ENCODE measurements at regions not wholly inside any gene's neighbourhood (a gene's known extent, or its start where the extent isn't known, plus 50 kb on each side); places are given as distances from the start of the nearest gene placed in this dataset.

DNA sequence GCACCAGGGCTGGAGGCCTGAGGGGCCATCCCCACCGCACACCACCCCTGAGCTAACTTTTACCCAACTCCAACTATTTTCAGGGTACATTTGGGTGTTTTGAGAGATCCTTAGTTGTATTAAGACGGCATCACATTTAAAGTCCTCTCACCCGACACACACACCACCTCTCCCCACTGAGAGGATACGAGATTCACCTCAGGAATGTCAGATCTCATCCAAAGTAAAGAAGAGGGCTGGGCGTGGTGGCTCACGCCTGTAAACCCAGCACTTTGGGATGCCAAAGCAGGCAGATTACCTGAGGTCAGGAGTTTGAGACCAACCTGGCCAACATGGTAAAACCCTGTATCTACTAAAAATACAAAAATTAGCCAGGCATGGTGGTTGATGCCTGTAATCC is 88.4 kb downstream of the RBFOX3 start:
- no peak for DNase-seq (ENCODE audit: low read depth in 2 of 3, low spot score in 1 of 3)

- DNase-seq (ENCODE audit: low read depth in 2 of 3, low spot score in 1 of 3), result no peak
Measured at GRCh38 chr17:79521225-79521624, 89.6 kb downstream of the RBFOX3 start.

DNA sequence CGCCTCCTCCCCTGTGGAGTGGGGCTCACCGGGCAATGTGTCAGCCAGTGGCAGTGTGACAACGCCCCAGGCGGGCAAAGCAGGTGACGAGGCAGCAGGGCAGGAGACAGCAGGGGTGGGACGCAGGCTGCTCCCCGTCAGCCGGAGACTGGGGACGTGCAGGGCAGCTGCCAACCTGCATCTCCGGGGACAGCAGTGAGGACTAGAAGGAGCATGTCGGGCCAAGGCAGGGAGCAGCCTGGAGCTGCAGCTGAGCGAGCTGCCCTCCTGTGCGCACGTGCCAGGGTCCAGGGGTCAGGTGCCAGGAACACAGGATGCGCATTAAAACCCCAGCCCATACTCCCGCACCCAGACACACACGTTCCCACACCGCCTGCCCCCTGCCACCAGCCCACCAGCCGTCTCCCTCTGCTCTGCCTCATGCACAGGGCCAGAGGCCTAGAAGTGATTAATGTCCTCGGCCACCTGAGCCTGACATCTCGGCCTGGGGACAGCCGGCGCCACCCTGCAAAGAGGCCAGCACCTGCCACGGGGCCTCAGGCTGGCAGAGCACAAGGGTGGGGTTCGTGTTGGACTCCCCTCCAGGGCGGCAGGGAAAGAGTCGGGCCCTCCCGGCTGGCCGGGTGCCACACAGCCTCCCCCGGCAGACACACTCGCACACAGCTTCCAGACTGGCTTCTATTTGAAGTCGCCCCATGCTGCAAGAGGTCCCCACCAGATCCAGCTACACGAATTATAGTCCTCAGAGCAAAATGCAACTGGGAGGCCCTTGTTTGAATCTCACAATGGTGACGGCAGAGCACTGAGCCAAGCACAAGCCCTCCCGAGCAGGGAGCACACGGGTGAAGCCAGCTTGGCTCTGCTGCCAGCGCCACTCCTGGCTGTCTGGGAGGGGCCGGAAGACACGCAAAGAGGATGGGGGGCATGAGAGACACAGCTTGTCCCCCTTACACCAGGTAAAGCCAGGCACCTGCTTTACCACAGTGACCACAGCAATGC is 90.4 kb downstream of the RBFOX3 start:
- no peak for DNase-seq (ENCODE audit: low read depth in 2 of 3, low spot score in 1 of 3)

GRCh38 chr17:79519601-79520000 is 91.2 kb downstream of the RBFOX3 start:
- no peak for DNase-seq (ENCODE audit: low read depth in 2 of 3, low spot score in 1 of 3)

DNA sequence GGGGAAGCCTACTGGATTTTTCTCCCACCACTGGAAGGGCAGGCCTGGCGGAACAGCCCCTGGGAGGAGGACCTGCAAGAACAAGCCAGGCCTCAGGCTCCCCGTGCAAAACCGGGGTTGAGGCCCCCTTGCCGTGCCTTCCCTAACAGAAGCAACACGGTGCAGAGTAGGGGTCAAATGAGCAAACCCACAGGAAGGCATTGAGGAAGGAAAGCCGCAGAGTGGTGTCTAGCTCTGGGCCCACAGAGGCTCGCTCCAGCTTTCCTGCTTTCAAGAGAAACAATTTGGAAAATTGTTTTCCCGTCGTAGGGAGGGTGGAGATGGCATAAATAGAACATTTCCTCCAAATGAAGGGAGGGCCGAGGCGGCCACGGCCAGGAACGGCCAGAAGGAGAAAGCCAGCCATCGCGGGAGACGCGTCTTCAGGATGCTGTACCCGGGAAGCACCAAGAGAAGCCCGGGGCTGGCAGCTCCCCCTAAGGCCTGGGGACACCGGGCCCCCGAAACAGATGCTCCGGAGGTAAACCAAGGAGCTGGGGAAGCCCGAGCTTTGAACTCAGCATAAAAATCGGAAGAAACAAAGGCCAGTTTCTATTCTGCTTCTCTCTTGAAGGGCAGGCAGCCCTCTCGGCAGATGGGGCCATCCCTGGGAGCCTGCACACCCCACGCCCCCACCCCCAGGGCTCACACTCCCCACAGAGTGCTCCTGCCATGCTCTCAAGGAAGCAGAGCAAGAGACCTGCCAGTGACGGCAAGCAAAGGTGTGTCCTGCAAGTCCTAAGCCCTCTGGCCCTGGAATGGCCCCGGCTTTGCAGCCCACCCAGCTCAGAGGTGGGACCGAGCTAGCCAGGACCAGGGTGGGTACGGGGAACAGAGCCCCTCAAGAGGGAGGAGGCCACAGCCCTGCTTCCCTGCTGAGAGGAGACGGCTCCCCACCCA is 92.0 kb downstream of the RBFOX3 start:
- DNase-seq (ENCODE audit: low read depth in 2 of 3, low spot score in 1 of 3), result no peak

DNA sequence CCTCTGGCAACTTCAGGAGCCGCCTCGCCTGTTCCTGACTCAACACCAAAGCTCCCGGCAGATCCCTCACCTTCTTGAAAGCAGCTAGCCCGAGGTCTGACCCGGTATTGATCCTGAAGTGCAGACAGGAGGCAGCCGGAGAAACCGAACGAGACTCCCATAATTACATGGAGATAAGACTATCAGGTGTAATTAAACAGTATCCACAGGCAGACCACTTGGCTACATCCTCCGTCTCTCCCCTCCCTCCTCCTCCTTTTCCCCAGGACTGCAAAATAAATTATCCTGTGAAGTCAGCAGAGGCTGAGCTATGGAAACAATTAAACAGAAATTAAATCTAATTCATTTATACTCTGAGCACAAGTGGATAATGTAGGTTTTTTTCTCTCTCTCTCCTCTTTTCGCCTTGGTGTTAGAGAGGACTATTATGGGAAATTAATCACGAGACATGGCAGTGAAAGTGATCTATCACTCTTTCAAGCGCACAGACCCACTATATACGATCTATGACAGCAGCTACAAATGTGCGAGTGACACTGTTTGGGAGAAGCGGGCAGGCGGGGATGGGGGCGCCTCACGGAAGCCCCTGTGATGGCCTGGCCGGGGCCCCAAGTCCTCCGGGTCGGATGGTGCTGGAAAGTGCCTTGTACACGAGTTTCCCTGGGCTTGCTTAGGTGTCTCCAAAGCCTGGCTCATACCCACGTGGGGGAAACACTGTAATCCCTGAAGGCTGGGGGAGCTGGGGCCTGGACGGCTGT is 92.8 kb downstream of the RBFOX3 start:
- no peak for DNase-seq (ENCODE audit: low read depth in 2 of 3, low spot score in 1 of 3)

DNA sequence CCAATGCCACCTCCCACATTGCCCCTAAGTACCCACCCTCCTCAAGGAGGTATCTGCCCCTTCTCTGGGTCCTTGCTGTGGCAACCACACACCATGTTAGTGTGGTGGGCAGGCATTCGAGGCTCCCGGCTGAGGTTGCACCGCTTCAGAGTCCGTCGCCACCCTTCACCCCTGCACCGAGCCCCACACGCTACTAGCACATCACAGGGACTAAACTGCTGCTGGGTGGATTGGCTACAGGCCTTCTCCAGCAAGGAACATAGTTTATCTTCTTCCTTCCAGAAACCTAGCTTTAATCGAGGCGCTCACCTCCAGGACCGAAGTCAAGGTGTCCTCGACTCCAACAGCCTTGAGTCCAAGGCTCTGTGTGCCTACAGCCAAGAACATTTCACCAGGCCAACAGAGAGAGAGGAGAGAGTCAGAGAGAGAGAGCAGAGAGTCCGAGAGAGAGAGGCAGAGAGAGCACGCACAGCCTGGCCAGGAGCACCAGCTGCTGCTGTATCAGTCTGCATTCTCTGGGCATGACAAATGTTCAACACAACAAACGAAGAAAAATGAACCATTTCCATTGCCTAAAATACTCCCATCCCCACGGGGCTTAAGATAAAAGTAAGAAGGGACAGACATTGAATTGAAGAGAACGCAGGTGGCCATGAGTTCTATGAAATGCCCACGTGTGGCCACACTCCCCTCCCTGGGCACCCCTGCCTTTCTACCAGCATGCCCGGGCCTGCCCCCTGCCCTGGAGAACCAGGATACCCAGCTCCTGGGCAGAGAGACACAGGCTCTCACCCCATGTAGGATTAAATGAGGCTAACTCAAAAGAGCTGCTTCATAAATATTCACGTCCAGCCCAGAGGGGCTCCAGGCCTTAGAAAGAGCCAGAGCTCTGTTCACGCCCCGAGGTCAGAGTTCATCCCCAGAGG is 94.9 kb downstream of the RBFOX3 start:
- no peak for DNase-seq (ENCODE audit: low read depth in 2 of 3, low spot score in 1 of 3)

- no peak for DNase-seq (ENCODE audit: low read depth in 2 of 3, low spot score in 1 of 3)
Measured at GRCh38 chr17:79515110-79515509, 95.7 kb downstream of the RBFOX3 start.

GRCh38 chr17:79513820-79514535 is 96.9 kb downstream of the RBFOX3 start:
- DNase-seq (ENCODE audit: low read depth in 2 of 3, low spot score in 1 of 3), result no peak

- no peak for DNase-seq (ENCODE audit: low read depth in 2 of 3, low spot score in 1 of 3)
Measured at GRCh38 chr17:79513206-79513605, 97.6 kb downstream of the RBFOX3 start.

- no peak for DNase-seq (ENCODE audit: low read depth in 2 of 3, low spot score in 1 of 3)
Measured at GRCh38 chr17:79511471-79511870, 99.4 kb downstream of the RBFOX3 start.

GRCh38 chr17:79510071-79510470 is 100.8 kb downstream of the RBFOX3 start:
- DNase-seq (ENCODE audit: low read depth in 2 of 3, low spot score in 1 of 3), result no peak

- DNase-seq (ENCODE audit: low read depth in 2 of 3, low spot score in 1 of 3), result no peak
Measured at GRCh38 chr17:79509490-79509889, 101.4 kb downstream of the RBFOX3 start.

DNA sequence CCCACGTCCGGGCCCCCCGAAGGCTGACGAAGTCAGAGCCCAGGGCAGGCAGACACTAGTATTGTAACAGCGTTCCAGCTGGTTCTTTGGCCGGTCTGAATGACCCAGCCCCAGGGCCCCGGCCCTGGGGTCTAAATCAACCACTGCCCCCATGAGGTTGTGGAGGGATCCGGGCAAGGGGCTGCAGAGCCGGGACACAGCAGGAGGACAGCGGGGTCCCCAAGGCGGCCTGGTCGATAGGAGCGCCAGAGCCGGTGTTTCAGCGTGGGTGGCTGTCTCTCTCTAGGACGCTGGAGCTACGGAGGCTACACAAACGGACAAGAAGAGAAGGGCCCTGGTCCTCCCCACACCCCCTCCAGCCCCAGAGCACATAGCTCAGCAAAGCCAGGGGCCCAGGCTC is 101.8 kb downstream of the RBFOX3 start:
- DNase-seq (ENCODE audit: low read depth in 2 of 3, low spot score in 1 of 3), result no peak

DNA sequence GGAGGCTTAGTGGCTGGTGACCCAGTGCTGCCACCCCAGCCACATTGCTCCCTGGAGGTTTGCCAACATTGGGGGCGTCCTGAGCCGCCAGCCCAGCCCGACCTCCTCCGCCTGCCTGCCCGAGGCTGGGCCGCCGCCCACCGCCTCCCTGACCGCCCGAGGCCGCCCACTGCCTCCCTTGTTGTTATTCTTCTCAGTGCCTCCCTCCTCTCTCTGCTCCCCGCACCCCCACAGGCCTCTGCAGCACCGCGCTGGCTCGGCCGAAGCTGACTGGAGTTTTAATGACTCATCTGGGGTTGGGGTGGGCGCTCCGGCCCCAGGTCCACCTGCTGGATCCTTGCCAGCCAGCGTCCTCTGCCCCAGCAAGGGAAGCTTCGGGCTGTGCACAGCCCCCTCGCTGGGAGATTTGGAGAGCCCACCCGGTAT is 102.5 kb downstream of the RBFOX3 start:
- no peak for DNase-seq (ENCODE audit: low read depth in 2 of 3, low spot score in 1 of 3)

GRCh38 chr17:79506955-79507354 is 103.9 kb downstream of the RBFOX3 start:
- DNase-seq (ENCODE audit: low read depth in 2 of 3, low spot score in 1 of 3), result no peak

DNA sequence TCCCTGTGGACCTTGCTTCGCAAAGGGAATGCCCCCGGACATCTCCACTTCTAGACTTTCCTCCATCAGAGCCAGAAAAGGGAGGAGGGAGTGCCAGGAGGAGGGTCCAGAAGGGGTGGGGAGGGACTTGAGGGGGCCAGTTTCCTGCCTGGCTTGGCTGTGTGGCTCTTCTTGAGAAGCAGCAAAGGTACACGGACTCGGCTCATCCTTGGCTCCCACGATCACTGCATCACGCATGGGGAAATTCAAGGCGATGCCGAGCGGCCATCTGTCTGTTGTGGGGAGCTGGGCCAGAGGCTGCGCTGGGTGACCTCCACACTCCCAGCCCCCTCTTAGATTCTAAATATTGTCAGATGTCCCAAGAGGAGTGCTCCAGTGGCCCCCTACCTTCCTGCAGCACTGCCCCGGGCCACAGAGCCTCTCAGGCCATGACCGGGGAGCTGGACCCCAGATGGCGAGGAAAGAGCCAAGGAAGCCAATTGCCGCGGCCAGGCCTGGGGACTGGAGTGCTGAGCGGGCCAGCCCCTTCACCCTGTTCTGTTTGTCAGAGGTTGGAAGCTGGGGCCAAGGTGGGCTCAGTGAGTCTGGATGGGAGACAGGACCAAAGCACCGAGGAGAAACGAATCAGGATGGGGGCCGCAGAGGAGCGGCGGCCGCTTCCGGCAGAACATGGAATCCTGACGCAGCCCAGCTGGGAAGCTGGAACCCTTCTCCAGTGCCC is 104.5 kb downstream of the RBFOX3 start:
- no peak for DNase-seq (ENCODE audit: low read depth in 2 of 3, low spot score in 1 of 3)

DNA sequence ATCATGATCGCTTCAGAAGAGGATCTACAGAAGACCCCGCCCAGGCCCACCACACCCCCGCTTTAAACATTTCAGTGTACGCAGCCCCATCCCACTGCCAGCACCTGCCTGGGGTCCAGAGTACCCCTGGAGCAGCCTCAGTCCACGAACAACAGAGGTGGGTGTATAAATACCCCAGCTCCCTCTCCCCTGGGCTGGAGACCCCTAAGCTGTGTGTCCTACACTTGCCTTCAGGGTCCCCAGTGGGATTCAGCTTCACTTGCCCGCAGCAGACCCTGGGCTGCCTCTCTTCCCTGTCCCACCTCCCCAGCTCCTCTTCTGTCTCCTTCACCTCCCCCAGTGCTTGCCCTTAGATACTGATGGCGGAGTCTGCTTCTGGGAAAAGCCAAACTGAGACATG is 105.7 kb downstream of the RBFOX3 start:
- DNase-seq (ENCODE audit: low read depth in 2 of 3, low spot score in 1 of 3), result no peak

DNA sequence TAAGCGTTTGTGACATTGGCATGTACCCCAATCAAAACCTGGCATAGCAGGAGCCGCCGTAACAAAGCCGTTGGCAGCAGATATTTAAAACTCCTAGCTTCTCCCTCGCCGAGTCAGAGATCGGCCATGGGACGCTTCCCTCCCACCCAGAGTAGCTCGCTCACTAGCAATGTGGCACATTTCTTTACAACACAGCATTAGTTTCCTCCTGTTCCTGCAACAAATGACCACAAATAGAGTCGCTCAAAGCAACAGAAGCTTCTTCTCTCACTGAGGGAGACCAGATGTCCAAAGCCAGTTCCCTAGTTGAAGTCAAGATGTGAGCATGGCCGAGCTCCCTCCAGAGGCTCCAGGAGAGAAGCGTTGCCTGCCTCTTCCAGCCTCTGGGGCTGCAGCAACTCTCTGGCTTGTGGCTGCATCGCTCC is 106.7 kb downstream of the RBFOX3 start:
- DNase-seq (ENCODE audit: low read depth in 2 of 3, low spot score in 1 of 3), result no peak

All from stimulated activated CD4-positive, alpha-beta T cell treated with anti-CD3 and anti-CD28 coated beads, Interleukin-12 subunit alpha, Interleukin-12 subunit beta, amount 100 ng/mL, for 48 hours (primary cell).